HUES6 (cell line): ENCODE measurements at regions not wholly inside any gene's neighbourhood (a gene's known extent, or its start where the extent isn't known, plus 50 kb on each side); places are given as distances from the start of the nearest gene placed in this dataset.
A peak's percentile ranks its signal among the peaks of the same experiment; 100 is the strongest.

Experiments used
- H3K27ac ChIP-seq: 2 replicates; pipeline ENCODE4 v1.7.0; 2013; ENCODE audit warnings: low read depth, mild to moderate bottlenecking, low read length, inconsistent platforms
- H3K27me3 ChIP-seq: 2 replicates; pipeline ENCODE4 v1.6.1; 2013; ENCODE audit warnings: low read length; ENCODE audit not compliant: control insufficient read depth, insufficient read depth
- H3K36me3 ChIP-seq: 2 replicates; pipeline ENCODE4 v1.6.1; 2013; ENCODE audit warnings: low read length; ENCODE audit not compliant: control insufficient read depth, insufficient read depth
- H3K4me1 ChIP-seq: 2 replicates; pipeline ENCODE4 v1.6.1; 2013; ENCODE audit warnings: low read length; ENCODE audit not compliant: control insufficient read depth, insufficient read depth
- H3K4me3 ChIP-seq: 2 replicates; pipeline ENCODE4 v1.5.1; 2013; ENCODE audit warnings: low read depth, low read length
- H3K9ac ChIP-seq: one replicate; pipeline ENCODE4 v1.6.1; 2013; ENCODE audit warnings: mild to moderate bottlenecking, low read length
- H3K9me3 ChIP-seq: 2 replicates; pipeline ENCODE4 v1.6.1; 2013; ENCODE audit warnings: low read depth, low read length; ENCODE audit not compliant: control insufficient read depth, insufficient read depth

GRCh38 chr13:80590551-80590950 lies 249.6 kb upstream of the SPRY2 start:
- Histone ChIP-seq H3K27me3 (no peaks in the 10 kb centered on the region), H3K27ac (no peak overlapping the region), H3K9ac (no peak overlapping the region), H3K9me3 (no peaks in the 10 kb centered on the region), H3K4me3 (no peak overlapping the region), H3K36me3 (no peaks in the 10 kb centered on the region), H3K4me1 (peaks cover under 1% of the 10 kb centered on the region; the same call in 1 of the 2 replicates)

- Histone ChIP-seq H3K27me3 (no peaks in the 10 kb centered on the region), H3K27ac (no peak overlapping the region), H3K4me1 (peaks cover 14% of the 10 kb centered on the region), H3K4me3 (no peak overlapping the region), H3K9me3 (no peaks in the 10 kb centered on the region), H3K9ac (no peak overlapping the region), H3K36me3 (no peaks in the 10 kb centered on the region)
Measured at GRCh38 chr13:80586356-80586755, 245.4 kb upstream of the SPRY2 start.

- no peaks in the 10 kb centered on the region for H3K9me3 ChIP-seq
- H3K4me1 ChIP-seq, result peaks cover 14% of the 10 kb centered on the region
- no peak overlapping the region for H3K9ac ChIP-seq
Measured at GRCh38 chr13:80585531-80585930, 244.6 kb upstream of the SPRY2 start.

GRCh38 chr13:80584785-80585184 lies 243.9 kb upstream of the SPRY2 start:
- H3K27me3 ChIP-seq, result no peaks in the 10 kb centered on the region
- H3K9ac ChIP-seq, result no peak overlapping the region
- peaks cover 2% of the 10 kb centered on the region; the same call in 1 of the 2 replicates for H3K9me3 ChIP-seq
- no peak overlapping the region for H3K27ac ChIP-seq
- no peak overlapping the region for H3K4me3 ChIP-seq
- peaks cover 14% of the 10 kb centered on the region for H3K4me1 ChIP-seq
- H3K36me3 ChIP-seq, result no peaks in the 10 kb centered on the region

More at GRCh38 chr13:80585531-80585930, 244.6 kb upstream of the SPRY2 start:
- H3K4me3 ChIP-seq, result no peak overlapping the region
- no peaks in the 10 kb centered on the region for H3K36me3 ChIP-seq
- H3K27me3 ChIP-seq, result no peaks in the 10 kb centered on the region
- H3K27ac ChIP-seq, result peak overlapping the region; percentile 9; the same call in 1 of the 2 replicates

- no peaks in the 10 kb centered on the region for H3K36me3 ChIP-seq
- H3K4me3 ChIP-seq, result no peak overlapping the region
- H3K9me3 ChIP-seq, result peaks cover 4% of the 10 kb centered on the region; the same call in 1 of the 2 replicates
- 0 out of 2 replicates have a peak overlapping the region, but pooled peaks have one; percentile 23 for H3K27ac ChIP-seq
- H3K4me1 ChIP-seq, result peaks cover 14% of the 10 kb centered on the region
- H3K27me3 ChIP-seq, result no peaks in the 10 kb centered on the region
- H3K9ac ChIP-seq, result no peak overlapping the region
Measured at GRCh38 chr13:80584306-80584705, 243.4 kb upstream of the SPRY2 start.

GRCh38 chr13:80577926-80578670 lies 237.2 kb upstream of the SPRY2 start:
- Histone ChIP-seq H3K27ac (no peak overlapping the region), H3K9ac (no peak overlapping the region), H3K9me3 (peaks cover 4% of the 10 kb centered on the region; the same call in 1 of the 2 replicates), H3K36me3 (no peaks in the 10 kb centered on the region), H3K27me3 (no peaks in the 10 kb centered on the region), H3K4me1 (peaks cover 7% of the 10 kb centered on the region), H3K4me3 (no peak overlapping the region)

- peaks cover 7% of the 10 kb centered on the region for H3K4me1 ChIP-seq
- no peaks in the 10 kb centered on the region for H3K27me3 ChIP-seq
- no peak overlapping the region for H3K9ac ChIP-seq
- H3K36me3 ChIP-seq, result no peaks in the 10 kb centered on the region
- H3K4me3 ChIP-seq, result no peak overlapping the region
- H3K9me3 ChIP-seq, result peaks cover 4% of the 10 kb centered on the region; the same call in 1 of the 2 replicates
- no peak overlapping the region for H3K27ac ChIP-seq
Measured at GRCh38 chr13:80577285-80577684, 236.4 kb upstream of the SPRY2 start.

GRCh38 chr13:80574113-80574850 lies 233.4 kb upstream of the SPRY2 start:
- Histone ChIP-seq H3K4me3 (no peak overlapping the region), H3K36me3 (no peaks in the 10 kb centered on the region), H3K27ac (no peak overlapping the region), H3K9me3 (no peaks in the 10 kb centered on the region), H3K4me1 (peaks cover 7% of the 10 kb centered on the region), H3K27me3 (no peaks in the 10 kb centered on the region), H3K9ac (no peak overlapping the region)

- Histone ChIP-seq H3K36me3 (no peaks in the 10 kb centered on the region), H3K9me3 (no peaks in the 10 kb centered on the region), H3K9ac (no peak overlapping the region), H3K27ac (no peak overlapping the region), H3K4me1 (peaks cover 4% of the 10 kb centered on the region; the same call in 1 of the 2 replicates), H3K27me3 (no peaks in the 10 kb centered on the region), H3K4me3 (no peak overlapping the region)
Measured at GRCh38 chr13:80572923-80573316, 232.0 kb upstream of the SPRY2 start.

- no peaks in the 10 kb centered on the region for H3K4me1 ChIP-seq
- H3K9me3 ChIP-seq, result no peaks in the 10 kb centered on the region
- H3K27ac ChIP-seq, result no peak overlapping the region
- no peak overlapping the region for H3K9ac ChIP-seq
- H3K4me3 ChIP-seq, result no peak overlapping the region
- no peaks in the 10 kb centered on the region for H3K27me3 ChIP-seq
- no peaks in the 10 kb centered on the region for H3K36me3 ChIP-seq
Measured at GRCh38 chr13:80572308-80572922, 231.5 kb upstream of the SPRY2 start.
